Neural progenitor cell (in vitro differentiated cells): ENCODE measurements at regions not wholly inside any gene's neighbourhood (a gene's known extent, or its start where the extent isn't known, plus 50 kb on each side); places are given as distances from the start of the nearest gene placed in this dataset.

ENCODE experiments used
- DNase-seq: peaks from one replicate; pipeline ENCODE4 v3.0.0-alpha.2; 2016; ENCODE audit warnings: low spot score
- H2AFZ ChIP-seq: fragments of 200-600 bp; sonication (generic); replicated peaks from 2 replicates; pipeline ENCODE4 v1.6.1; 2016; ENCODE audit warnings: antibody characterized with exemption
- H3F3A ChIP-seq: fragments of 200-600 bp; sonication (generic); 2 replicates; pipeline ENCODE4 v1.6.1; 2016; ENCODE audit warnings: antibody characterized with exemption, low read depth
- H3K27ac ChIP-seq: fragments of 200-600 bp; sonication (generic); 2 replicates; pipeline ENCODE4 v1.5.1; 2016; ENCODE audit warnings: mild to moderate bottlenecking
- H3K27me3 ChIP-seq: fragments of 200-600 bp; sonication (generic); 2 replicates; pipeline ENCODE4 v1.6.1; 2016; ENCODE audit warnings: mild to moderate bottlenecking, moderate library complexity
- H3K36me3 ChIP-seq: fragments of 200-600 bp; sonication (generic); 2 replicates; pipeline ENCODE4 v1.5.1; 2016
- H3K4me1 ChIP-seq: fragments of 200-600 bp; sonication (generic); 2 replicates; pipeline ENCODE4 v1.6.1; 2016; ENCODE audit warnings: mixed run types
- H3K4me2 ChIP-seq: fragments of 200-600 bp; sonication (generic); 2 replicates; pipeline ENCODE4 v1.6.1; 2016
- H3K4me3 ChIP-seq: fragments of 200-600 bp; sonication (generic); 2 replicates; pipeline ENCODE4 v1.5.1; 2016
- H3K79me2 ChIP-seq: fragments of 200-600 bp; sonication (generic); 2 replicates; pipeline ENCODE4 v1.6.1; 2016; ENCODE audit warnings: low read depth
- H3K9ac ChIP-seq: fragments of 200-600 bp; sonication (generic); 2 replicates; pipeline ENCODE4 v1.6.1; 2016
- H3K9me3 ChIP-seq: fragments of 200-600 bp; sonication (generic); 2 replicates; pipeline ENCODE4 v1.5.1; 2016; ENCODE audit warnings: low read depth
- H4K20me1 ChIP-seq: fragments of 200-600 bp; sonication (generic); 2 replicates; pipeline ENCODE4 v1.6.1; 2016; ENCODE audit warnings: low read depth
- H3K27ac Mint-ChIP-seq: 3 replicates; pipeline ENCODE4 v1.8.0; 2021; ENCODE audit warnings: mixed read lengths
- H3K27me3 Mint-ChIP-seq: 2 replicates; pipeline ENCODE4 v1.8.0; 2022; ENCODE audit warnings: low read depth, mild to moderate bottlenecking, inconsistent platforms, moderate library complexity, mixed read lengths; ENCODE audit not compliant: insufficient read depth
- H3K36me3 Mint-ChIP-seq: 3 replicates; pipeline ENCODE4 v1.8.0; 2021; ENCODE audit warnings: mixed read lengths
- H3K4me1 Mint-ChIP-seq: 3 replicates; pipeline ENCODE4 v1.8.0; 2021; ENCODE audit warnings: mixed read lengths
- H3K4me3 Mint-ChIP-seq: 3 replicates; pipeline ENCODE4 v1.8.0; 2021; ENCODE audit warnings: mild to moderate bottlenecking, moderate library complexity, mixed read lengths
- H3K9me3 Mint-ChIP-seq: 3 replicates; pipeline ENCODE4 v1.8.0; 2020; ENCODE audit warnings: mixed read lengths
- EZH2 ChIP-seq: fragments of 200-600 bp; sonication (generic); IDR thresholded peaks from 2 replicates; pipeline ENCODE4 v1.6.1; 2017; ENCODE audit warnings: antibody characterized with exemption, mild to moderate bottlenecking, moderate library complexity
- EZH2phosphoT487 ChIP-seq: fragments of 200-600 bp; sonication (generic); IDR thresholded peaks from 2 replicates; pipeline ENCODE4 v1.6.1; 2017; ENCODE audit warnings: antibody characterized with exemption
- TF ChIP-seq, protein P1 (sequence below): fragments of 200-600 bp; sonication (generic); IDR thresholded peaks from 2 replicates; pipeline ENCODE4 v1.5.1; 2017; ENCODE audit warnings: antibody characterized with exemption, mild to moderate bottlenecking

DNA sequence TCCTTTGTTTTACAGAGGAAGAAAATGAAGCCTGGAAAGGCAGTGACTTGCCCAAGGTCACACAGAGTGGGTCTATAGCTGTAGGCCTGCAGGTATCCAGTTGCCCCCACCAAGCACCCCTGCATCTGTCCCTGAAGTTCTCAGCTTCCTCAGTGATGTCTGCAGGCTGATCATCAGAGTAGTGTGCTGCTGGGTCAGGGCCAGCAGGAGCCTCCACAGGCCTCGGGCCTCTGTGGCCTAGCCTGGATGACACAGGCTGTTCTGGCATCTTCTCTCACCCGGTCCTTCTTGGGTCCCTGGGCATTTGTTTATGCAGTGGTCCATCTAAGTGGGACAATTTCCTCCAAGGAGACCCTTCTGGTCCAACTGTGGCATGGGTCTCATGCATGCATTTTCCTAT is 74.8 kb upstream of the E2F8 start:
- H3K9me3 ChIP-seq = no peaks in the 10 kb centered on the region
- no peak overlapping the region for H3K4me2 ChIP-seq
- TF ChIP-seq, protein P1, sequence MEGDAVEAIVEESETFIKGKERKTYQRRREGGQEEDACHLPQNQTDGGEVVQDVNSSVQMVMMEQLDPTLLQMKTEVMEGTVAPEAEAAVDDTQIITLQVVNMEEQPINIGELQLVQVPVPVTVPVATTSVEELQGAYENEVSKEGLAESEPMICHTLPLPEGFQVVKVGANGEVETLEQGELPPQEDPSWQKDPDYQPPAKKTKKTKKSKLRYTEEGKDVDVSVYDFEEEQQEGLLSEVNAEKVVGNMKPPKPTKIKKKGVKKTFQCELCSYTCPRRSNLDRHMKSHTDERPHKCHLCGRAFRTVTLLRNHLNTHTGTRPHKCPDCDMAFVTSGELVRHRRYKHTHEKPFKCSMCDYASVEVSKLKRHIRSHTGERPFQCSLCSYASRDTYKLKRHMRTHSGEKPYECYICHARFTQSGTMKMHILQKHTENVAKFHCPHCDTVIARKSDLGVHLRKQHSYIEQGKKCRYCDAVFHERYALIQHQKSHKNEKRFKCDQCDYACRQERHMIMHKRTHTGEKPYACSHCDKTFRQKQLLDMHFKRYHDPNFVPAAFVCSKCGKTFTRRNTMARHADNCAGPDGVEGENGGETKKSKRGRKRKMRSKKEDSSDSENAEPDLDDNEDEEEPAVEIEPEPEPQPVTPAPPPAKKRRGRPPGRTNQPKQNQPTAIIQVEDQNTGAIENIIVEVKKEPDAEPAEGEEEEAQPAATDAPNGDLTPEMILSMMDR = no peak
- TF ChIP-seq EZH2 (no peak), EZH2phosphoT487 (no peak)
- H3K4me1 Mint-ChIP-seq = peaks cover 6% of the 10 kb centered on the region
- H3K27ac Mint-ChIP-seq = no peak overlapping the region
- H3K36me3 Mint-ChIP-seq = no peaks in the 10 kb centered on the region
- H3K4me1 ChIP-seq = peaks cover 4% of the 10 kb centered on the region
- H3K4me3 ChIP-seq = no peak overlapping the region
- H3K4me3 Mint-ChIP-seq = no peak overlapping the region
- no peak for DNase-seq
- no peaks in the 10 kb centered on the region for H3K79me2 ChIP-seq
- H4K20me1 ChIP-seq = no peaks in the 10 kb centered on the region
- no peaks in the 10 kb centered on the region for H3K27me3 ChIP-seq
- peaks cover 21% of the 10 kb centered on the region for H3K27me3 Mint-ChIP-seq
- H3K9ac ChIP-seq = no peak overlapping the region
- H3K36me3 ChIP-seq = no peaks in the 10 kb centered on the region
- H2AFZ ChIP-seq = no peak overlapping the region
- no peak overlapping the region for H3K27ac ChIP-seq
- no peaks in the 10 kb centered on the region for H3F3A ChIP-seq
- H3K9me3 Mint-ChIP-seq = no peaks in the 10 kb centered on the region

DNA sequence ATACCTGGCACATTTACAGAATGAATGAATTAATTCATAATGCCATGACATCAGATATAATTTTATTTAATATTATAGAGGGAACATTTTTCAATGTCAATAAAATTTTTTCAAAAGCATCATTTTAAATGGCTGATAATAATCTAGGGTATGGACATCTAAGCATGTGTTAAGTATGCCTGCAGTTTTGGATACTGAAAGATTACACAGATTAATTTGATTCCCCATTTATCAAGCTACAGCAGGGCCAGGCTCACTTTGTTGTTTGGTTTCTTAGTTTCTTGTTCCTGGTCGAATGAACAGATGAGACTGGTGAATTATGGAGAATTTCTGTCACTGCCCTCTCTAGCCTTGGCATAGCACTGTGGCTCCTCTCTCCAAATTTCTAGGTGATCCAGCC is 72.4 kb upstream of the E2F8 start:
- Histone ChIP-seq H3K4me3 (no peak overlapping the region), H3K9me3 (no peaks in the 10 kb centered on the region), H3K36me3 (no peaks in the 10 kb centered on the region), H3K4me1 (peaks cover 4% of the 10 kb centered on the region), H2AFZ (no peak overlapping the region), H3F3A (no peaks in the 10 kb centered on the region), H3K79me2 (no peaks in the 10 kb centered on the region), H3K27ac (no peak overlapping the region), H4K20me1 (no peaks in the 10 kb centered on the region), H3K27me3 (peaks cover 8% of the 10 kb centered on the region), H3K9ac (no peak overlapping the region), H3K4me2 (no peak overlapping the region)
- no peaks in the 10 kb centered on the region for H3K36me3 Mint-ChIP-seq
- no peak overlapping the region for H3K27ac Mint-ChIP-seq
- DNase-seq = no peak
- no peak for TF ChIP-seq EZH2
- TF ChIP-seq EZH2phosphoT487 = no peak
- TF ChIP-seq, protein P1 = no peak
- no peak overlapping the region for H3K4me3 Mint-ChIP-seq
- no peaks in the 10 kb centered on the region for H3K9me3 Mint-ChIP-seq
- H3K4me1 Mint-ChIP-seq = peaks cover 11% of the 10 kb centered on the region
- peaks cover 25% of the 10 kb centered on the region for H3K27me3 Mint-ChIP-seq

DNA sequence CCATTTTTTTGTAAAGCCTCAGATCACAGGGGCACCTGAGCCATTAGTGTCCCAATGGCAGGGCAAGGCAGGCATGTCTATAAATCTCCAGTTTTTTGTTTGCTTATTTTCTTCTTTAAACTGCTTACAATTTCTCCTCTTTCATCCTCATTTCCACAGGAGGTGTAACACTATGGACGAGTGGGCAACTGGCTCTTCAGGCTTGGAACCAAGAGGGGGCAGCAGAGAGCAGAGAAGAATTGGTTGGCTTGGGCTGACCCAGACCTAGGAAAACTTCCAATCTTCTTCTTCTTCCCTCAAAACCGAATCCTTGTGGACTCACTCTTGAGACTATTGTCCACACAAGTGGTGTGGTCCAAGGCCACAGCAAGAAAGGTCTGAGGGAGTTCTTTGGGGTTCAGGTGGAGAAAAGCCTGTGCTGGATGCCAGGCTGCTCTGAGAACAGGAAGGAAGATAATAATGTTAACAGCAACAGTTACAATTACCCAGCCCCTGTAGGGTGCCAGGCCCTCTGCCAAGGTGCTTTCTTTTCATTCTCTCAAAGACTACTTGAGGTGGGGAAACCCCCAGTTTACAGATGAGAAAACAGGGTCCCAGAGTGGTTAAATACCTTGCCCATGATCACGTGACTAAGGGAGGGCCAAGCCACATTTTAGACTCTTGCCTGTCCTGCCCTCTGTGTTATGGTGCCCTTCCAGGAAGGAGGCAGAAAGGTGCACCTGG is 70.7 kb upstream of the E2F8 start:
- H3K27ac Mint-ChIP-seq = peak overlapping the region; percentile 32
- no peak overlapping the region for H2AFZ ChIP-seq

More for the DNA sequence above, 70.7 kb upstream of the E2F8 start:
- Histone ChIP-seq H3K4me3 (no peak overlapping the region), H3F3A (no peaks in the 10 kb centered on the region), H3K27me3 (peaks cover 8% of the 10 kb centered on the region), H4K20me1 (no peaks in the 10 kb centered on the region), H3K4me1 (peaks cover 4% of the 10 kb centered on the region), H3K79me2 (no peaks in the 10 kb centered on the region), H3K36me3 (no peaks in the 10 kb centered on the region), H3K9ac (no peak overlapping the region), H3K9me3 (no peaks in the 10 kb centered on the region), H3K27ac (no peak overlapping the region), H3K4me2 (no peak overlapping the region)
- TF ChIP-seq EZH2 = no peak
- TF ChIP-seq, protein P1 = peak; percentile 87
- H3K4me1 Mint-ChIP-seq = peaks cover 11% of the 10 kb centered on the region
- H3K36me3 Mint-ChIP-seq = no peaks in the 10 kb centered on the region
- H3K4me3 Mint-ChIP-seq = no peak overlapping the region
- peak; percentile 74 for DNase-seq
- H3K9me3 Mint-ChIP-seq = no peaks in the 10 kb centered on the region
- H3K27me3 Mint-ChIP-seq = peaks cover 24% of the 10 kb centered on the region
